SU-DHL-6 (cell line): ENCODE measurements at regions not wholly inside any gene's neighbourhood (a gene's known extent, or its start where the extent isn't known, plus 50 kb on each side); places are given as distances from the start of the nearest gene placed in this dataset.

Source experiments
- CTCF ChIP-seq: fragments of 200-600 bp; sonication (generic); IDR thresholded peaks from one replicate; pipeline ENCODE4 v1.5.1; 2017; ENCODE audit warnings: antibody characterized with exemption, mild to moderate bottlenecking, low read length, moderate library complexity; ENCODE audit not compliant: insufficient read depth, poor library complexity, severe bottlenecking
- EZH2phosphoT487 ChIP-seq: fragments of 200-600 bp; sonication (generic), shearing (Covaris generic); conservative IDR thresholded peaks from 2 replicates; pipeline ENCODE4 v1.6.1; 2018; ENCODE audit warnings: mild to moderate bottlenecking, antibody characterized with exemption, low read length, moderate library complexity, mixed read lengths

GRCh38 chr4:14308229-14308651, 680.7 kb upstream of the BOD1L1 start:
- no peak for TF ChIP-seq CTCF
- no peak for TF ChIP-seq EZH2phosphoT487
